Muscle of arm (tissue), 1 donor: ENCODE measurements at regions not wholly inside any gene's neighbourhood (a gene's known extent, or its start where the extent isn't known, plus 50 kb on each side); places are given as distances from the start of the nearest gene placed in this dataset.

Experiments used
- DNase-seq: peaks from one replicate; pipeline ENCODE4 v3.0.0-alpha.2; 2013

GRCh38 chr1:87508247-87508787 lies 179.6 kb downstream of the LMO4 start:
- DNase-seq = no peak

DNA sequence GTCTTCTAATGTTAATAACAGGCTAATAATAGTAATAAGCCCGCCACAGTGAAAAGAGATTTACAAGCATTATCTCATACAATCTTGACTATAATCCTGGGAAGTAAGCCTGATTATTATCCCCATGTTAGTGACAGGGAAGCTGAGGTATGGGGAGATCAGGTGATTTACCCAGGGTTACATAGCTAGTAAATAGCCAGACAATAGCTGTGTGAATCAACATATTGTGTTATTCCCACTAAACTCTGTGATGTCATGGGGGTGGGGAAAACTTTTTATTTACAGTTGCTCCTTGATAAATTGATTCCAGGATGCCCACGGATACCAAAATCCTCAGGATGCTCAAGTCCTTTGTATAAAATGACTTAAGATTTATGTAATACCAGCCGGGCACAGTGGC lies 181.9 kb downstream of the LMO4 start:
- DNase-seq = no peak

DNA sequence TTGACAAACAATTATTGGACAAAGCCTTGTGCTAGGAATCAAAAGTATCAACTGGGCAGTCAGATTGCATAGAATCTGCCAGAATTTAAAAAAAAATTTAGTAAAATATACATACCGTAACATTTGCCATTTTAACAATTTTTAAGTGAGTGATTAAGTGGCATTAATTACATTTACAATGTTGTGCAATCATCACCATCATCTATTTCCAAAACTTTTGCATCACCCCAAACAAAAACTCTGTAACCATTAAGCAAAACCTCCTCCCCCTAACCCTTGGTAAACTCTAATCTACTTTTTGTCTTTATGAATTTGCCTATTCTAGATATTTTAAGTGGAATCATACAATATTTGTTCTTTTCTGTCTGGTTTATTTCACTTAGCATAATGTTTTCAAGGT lies 182.8 kb downstream of the LMO4 start:
- DNase-seq = no peak

DNA sequence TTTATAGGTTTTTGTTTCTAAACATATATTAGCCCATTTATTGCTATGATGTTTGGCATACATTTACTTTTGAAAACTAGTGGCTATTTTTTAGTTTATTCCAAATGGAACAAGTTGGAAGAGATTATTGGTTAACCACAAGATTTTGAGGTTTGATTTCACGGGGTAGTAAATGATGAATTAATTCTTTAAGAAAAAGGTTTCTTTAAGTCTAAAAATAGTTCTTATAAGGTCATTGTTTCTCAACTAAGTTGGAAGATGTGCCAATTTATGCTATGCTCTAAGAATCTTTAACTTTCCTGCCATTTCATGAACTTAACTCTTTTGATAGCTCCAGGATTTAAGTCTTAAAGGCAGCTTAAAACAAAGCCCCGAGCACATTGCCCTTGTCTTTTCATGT lies 183.8 kb downstream of the LMO4 start:
- no peak for DNase-seq

GRCh38 chr1:87513255-87513654 lies 184.6 kb downstream of the LMO4 start:
- no peak for DNase-seq

- no peak for DNase-seq
These were observed 185.4 kb downstream of the LMO4 start for GRCh38 chr1:87513966-87514660.

DNA sequence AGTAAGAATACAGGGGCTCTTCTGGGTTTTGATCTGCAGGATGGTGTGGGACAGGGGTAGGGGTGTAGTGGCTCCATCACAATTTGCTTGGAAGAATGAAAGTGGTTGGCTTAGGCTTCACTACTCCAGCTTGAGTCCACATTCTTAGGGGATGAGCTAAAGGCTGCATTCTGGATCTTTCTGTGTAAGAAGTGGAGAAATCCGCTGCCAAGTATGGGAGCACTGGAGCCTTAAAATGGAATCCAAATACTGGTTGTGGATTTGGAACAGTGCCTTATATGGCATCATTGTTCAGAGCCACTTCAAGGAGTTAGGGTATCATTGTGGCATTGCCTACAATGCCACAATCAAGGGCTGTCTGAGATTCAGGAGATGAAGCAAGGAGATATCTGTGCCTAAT lies 187.1 kb downstream of the LMO4 start:
- no peak for DNase-seq

- no peak for DNase-seq
These were observed 190.1 kb downstream of the LMO4 start for GRCh38 chr1:87518794-87519193.

GRCh38 chr1:87521452-87521851 lies 192.8 kb downstream of the LMO4 start:
- DNase-seq = no peak

DNA sequence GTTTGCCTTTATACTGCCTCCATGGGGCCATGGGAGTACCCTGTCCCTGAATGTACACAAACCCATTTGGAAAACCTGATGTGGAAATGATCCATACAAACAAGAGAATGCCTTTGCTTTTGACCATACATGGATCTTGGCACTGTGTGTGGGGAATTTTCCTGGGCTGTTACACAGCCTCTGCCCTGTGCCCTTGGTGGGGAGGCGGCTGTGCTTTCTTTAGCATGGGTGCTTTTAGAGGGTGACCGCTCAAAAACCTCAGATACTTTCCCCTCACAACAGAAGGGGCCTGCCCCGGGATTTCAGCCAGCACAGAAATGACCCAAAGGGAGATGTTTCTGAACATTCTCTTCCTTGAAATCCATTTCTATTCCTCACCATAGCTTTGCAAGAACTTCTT lies 194.8 kb downstream of the LMO4 start:
- no peak for DNase-seq

GRCh38 chr1:87524021-87524754 lies 195.5 kb downstream of the LMO4 start:
- DNase-seq = no peak

- no peak for DNase-seq
These were observed 200.3 kb downstream of the LMO4 start for GRCh38 chr1:87528754-87529517.

DNA sequence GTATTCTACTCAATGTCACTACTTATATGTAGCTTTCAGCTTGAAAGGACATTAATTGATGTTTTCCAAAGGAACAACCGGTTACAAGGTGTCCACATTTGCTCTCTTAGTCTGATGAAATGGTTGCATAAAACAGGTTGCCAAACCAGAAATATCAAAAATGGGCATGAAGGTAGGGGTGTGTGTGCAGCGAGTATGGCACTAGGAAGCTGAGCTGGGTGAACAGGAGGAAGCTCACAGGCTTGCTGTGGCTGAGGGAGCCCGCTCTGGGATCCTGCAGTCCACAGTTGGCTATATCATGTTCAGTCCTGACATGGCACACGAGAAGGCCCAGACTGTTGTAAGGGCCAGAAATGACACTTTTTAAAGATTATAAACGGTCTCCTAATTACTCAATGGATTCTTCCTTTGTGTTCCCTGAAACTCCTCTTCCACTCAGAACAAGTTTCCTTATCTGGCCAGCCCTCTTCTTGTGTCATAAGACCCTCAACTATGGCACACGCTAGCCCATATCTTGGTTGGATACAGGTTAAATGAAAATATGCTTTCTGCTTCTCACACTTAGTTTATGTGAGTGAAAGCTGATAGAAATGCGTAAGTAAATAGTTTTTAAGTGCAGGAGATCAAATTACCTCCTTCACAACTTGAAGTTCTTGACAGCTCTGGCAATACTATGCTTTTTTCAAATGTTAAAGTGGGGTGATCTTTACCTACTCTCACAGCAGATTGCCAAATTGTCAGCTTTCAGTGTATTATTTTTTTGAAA lies 201.5 kb downstream of the LMO4 start:
- no peak for DNase-seq

DNA sequence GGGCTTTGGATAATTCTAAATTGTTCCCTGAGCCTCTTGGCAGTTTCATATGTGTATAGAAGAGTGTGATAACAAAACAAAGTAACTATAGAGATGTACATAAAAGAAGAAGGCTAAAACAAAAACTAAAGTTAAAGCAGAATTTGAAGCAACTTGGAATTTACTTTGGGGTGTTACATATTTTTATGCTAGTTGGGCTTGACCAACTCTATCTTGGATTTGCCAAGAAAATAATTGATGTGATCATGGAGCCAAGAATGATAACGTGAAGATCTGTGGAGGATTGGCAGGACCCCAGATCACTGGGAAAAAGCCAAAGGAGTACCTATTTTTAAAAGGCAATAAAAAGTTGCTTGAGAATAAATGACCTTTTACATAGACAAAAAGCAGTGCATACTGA lies 206.9 kb downstream of the LMO4 start:
- DNase-seq = no peak

DNA sequence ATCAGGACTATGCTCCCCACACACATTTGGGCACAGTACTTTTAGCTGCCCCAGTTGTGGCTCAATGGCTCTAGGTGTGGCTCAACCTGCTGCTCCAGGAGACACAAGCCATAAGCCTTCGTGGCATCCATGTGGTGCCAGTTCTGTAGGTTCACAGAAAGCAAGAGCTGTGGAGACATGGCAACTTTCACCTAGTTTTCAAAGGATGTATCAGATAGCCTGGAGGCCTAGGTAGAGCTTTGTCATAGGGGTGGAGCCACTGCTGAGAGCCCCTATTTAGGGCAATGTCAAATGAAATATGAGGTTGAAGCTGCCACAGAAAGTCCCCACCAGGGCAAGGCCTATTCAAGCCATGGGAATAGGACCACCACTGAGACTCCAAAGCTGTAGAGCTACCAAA lies 210.5 kb downstream of the LMO4 start:
- DNase-seq = no peak

GRCh38 chr1:87542697-87543096 lies 214.0 kb downstream of the LMO4 start:
- DNase-seq = no peak

- no peak for DNase-seq
These were observed 221.1 kb downstream of the LMO4 start for GRCh38 chr1:87549738-87550137.

DNA sequence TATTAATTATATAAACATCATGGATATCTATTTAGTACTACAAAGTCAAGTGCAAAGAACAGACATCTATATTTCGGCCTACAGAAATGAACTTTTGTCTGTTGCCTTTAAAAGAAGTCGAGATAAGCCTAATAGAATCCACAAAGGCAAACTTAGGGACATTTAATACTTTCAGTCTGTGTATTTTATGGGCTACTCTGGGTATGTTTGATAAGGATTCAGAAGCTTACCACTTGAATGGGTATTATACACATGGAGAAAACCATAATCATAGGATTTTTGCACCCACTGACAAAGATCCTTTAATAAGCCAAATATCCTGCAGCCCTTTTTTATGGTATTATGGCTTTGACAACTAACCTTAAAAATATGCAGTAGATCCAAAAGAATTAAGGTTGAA lies 224.8 kb downstream of the LMO4 start:
- no peak for DNase-seq

DNA sequence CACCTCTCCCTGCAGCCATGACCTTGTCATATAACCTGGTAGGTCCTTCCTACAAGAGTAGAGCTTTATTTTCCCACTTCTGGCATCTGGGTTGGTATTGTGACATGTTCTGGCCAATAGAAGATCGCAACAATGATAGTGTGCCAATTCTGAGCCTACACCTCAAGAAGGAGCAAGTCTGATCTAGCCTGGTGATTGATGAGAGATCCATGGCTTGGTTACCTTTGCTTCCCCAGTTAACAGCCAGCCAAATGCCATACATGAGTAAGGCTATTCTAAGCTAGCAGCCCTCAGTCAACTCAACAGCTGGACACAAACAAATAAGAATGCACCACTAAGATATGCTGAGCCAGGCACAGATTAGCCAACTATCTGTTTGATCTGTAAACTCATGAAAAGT lies 226.7 kb downstream of the LMO4 start:
- no peak for DNase-seq

DNA sequence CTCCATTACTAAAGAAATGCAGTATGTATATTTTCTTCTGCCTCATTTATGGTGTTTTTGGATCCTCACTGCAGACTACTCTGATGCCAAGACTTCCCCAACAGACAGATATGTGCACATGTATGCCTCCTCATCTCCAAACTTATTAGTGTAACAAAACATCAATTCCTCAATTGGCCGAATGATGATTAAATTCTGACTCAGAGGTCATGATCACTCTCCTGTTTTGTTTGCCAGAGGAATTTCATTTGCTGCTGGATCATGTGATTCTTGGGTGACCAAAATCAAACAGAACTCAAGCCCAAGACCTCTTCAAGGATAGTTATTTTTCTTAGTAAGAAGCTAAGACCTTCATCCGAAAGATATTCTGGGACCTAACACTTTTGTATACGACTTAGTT lies 227.6 kb downstream of the LMO4 start:
- DNase-seq = no peak

- no peak for DNase-seq
These were observed 230.2 kb downstream of the LMO4 start for GRCh38 chr1:87558921-87559320.

- DNase-seq = no peak
These were observed 231.5 kb downstream of the LMO4 start for GRCh38 chr1:87560137-87560536.
